OCI-LY1 (cell line): ENCODE measurements at regions not wholly inside any gene's neighbourhood (a gene's known extent, or its start where the extent isn't known, plus 50 kb on each side); places are given as distances from the start of the nearest gene placed in this dataset.

Source experiments
- H2AFZ ChIP-seq: fragments of 200-600 bp; sonication (generic), shearing (Covaris generic); 2 replicates; pipeline ENCODE4 v1.6.0; 2014; ENCODE audit warnings: antibody characterized with exemption, mild to moderate bottlenecking, low read length
- H3F3A ChIP-seq: fragments of 200-600 bp; sonication (generic), shearing (Covaris generic); 2 replicates; pipeline ENCODE4 v1.6.0; 2014; ENCODE audit warnings: mild to moderate bottlenecking, antibody characterized with exemption, low read length, moderate library complexity; ENCODE audit not compliant: insufficient read depth
- H3K27ac ChIP-seq: fragments of 200-600 bp; sonication (generic); 2 replicates; pipeline ENCODE4 v1.5.1; 2014; ENCODE audit warnings: low read length, mixed run types, mild to moderate bottlenecking, low read depth; ENCODE audit not compliant: poor library complexity, severe bottlenecking
- H3K27me3 ChIP-seq: fragments of 200-600 bp; sonication (generic); 2 replicates; pipeline ENCODE4 v1.6.0; 2014; ENCODE audit warnings: antibody characterized with exemption, mild to moderate bottlenecking, low read length, moderate library complexity; ENCODE audit not compliant: insufficient read depth
- H3K36me3 ChIP-seq: fragments of 200-600 bp; sonication (generic); 2 replicates; pipeline ENCODE4 v1.6.1; 2014; ENCODE audit warnings: mild to moderate bottlenecking, antibody characterized with exemption, low read length, moderate library complexity, mixed read lengths; ENCODE audit not compliant: insufficient read depth
- H3K4me1 ChIP-seq: fragments of 200-600 bp; sonication (generic); 2 replicates; pipeline ENCODE4 v1.5.1; 2014; ENCODE audit warnings: mild to moderate bottlenecking, low read length, moderate library complexity; ENCODE audit not compliant: insufficient read depth, severe bottlenecking
- H3K4me2 ChIP-seq: fragments of 200-600 bp; sonication (generic), shearing (Covaris generic); 2 replicates; pipeline ENCODE4 v1.6.1; 2014; ENCODE audit warnings: low read length
- H3K4me3 ChIP-seq: fragments of 200-600 bp; sonication (generic); 2 replicates; pipeline ENCODE4 v1.5.1; 2014; ENCODE audit warnings: low read length, low read depth, mild to moderate bottlenecking, mixed read lengths; ENCODE audit not compliant: poor library complexity, severe bottlenecking
- H3K79me2 ChIP-seq: fragments of 200-600 bp; shearing (Covaris generic); 2 replicates; pipeline ENCODE4 v1.6.1; 2016; ENCODE audit warnings: mixed run types, low read length, mixed read lengths; ENCODE audit not compliant: insufficient read depth
- H3K9ac ChIP-seq: fragments of 200-600 bp; sonication (generic), shearing (Covaris generic); 2 replicates; pipeline ENCODE4 v1.6.1; 2014; ENCODE audit warnings: mild to moderate bottlenecking, low read length, mixed read lengths
- H3K9me2 ChIP-seq: fragments of 200-600 bp; sonication (generic), shearing (Covaris generic); 2 replicates; pipeline ENCODE4 v1.6.1; 2014; ENCODE audit warnings: low read depth, mild to moderate bottlenecking, low read length, mixed read lengths
- H3K9me3 ChIP-seq: fragments of 200-600 bp; shearing (Covaris generic); 2 replicates; pipeline ENCODE4 v1.6.1; 2014; ENCODE audit warnings: low read length, mixed read lengths
- H4K20me1 ChIP-seq: fragments of 200-600 bp; sonication (generic), shearing (Covaris generic); 2 replicates; pipeline ENCODE4 v1.6.0; 2016; ENCODE audit warnings: mild to moderate bottlenecking, low read length; ENCODE audit not compliant: insufficient read depth
- EZH2 ChIP-seq: fragments of 200-600 bp; sonication (generic), shearing (Covaris generic); IDR thresholded peaks from 2 replicates; pipeline ENCODE4 v1.8.0; 2017; ENCODE audit warnings: borderline replicate concordance, mixed run types, mild to moderate bottlenecking, antibody characterized with exemption, low read length, moderate library complexity, mixed read lengths
- TF ChIP-seq, protein P1 (sequence below): fragments of 200-600 bp; sonication (generic), shearing (Covaris generic); IDR thresholded peaks from 2 replicates; pipeline ENCODE4 v1.5.1; 2017; ENCODE audit warnings: mild to moderate bottlenecking, antibody characterized with exemption, low read length, moderate library complexity, mixed read lengths

DNA sequence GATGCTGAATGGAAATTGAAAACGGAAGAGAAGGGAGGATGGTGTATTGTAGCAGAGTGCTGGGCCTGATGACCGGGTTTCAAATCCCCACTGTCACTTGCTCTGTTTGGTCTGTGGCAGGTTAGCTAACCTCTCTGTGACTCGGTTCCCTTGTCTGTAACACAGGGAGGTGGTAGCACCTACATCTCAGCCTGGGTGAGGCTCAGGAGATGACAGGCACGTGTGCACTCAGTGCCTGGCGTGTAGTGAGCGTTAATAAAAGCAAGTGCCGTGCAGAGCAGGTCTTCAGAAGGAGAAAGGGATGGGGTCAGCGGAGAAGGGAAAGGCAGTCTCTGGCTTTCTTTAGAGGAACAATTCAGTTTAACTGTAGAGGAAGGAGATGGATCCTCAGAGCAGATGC is 125.5 kb upstream of the SMIM21 start:
- Histone ChIP-seq H3K4me2 (no peak overlapping the region), H3K9me3 (no peaks in the 10 kb centered on the region), H3F3A (no peaks in the 10 kb centered on the region), H3K4me3 (no peak overlapping the region), H2AFZ (no peak overlapping the region), H4K20me1 (no peaks in the 10 kb centered on the region), H3K4me1 (no peaks in the 10 kb centered on the region), H3K9me2 (no peaks in the 10 kb centered on the region), H3K36me3 (no peaks in the 10 kb centered on the region), H3K27ac (no peak overlapping the region), H3K9ac (no peak overlapping the region), H3K79me2 (no peaks in the 10 kb centered on the region), H3K27me3 (no peaks in the 10 kb centered on the region)
- TF ChIP-seq, protein P1, sequence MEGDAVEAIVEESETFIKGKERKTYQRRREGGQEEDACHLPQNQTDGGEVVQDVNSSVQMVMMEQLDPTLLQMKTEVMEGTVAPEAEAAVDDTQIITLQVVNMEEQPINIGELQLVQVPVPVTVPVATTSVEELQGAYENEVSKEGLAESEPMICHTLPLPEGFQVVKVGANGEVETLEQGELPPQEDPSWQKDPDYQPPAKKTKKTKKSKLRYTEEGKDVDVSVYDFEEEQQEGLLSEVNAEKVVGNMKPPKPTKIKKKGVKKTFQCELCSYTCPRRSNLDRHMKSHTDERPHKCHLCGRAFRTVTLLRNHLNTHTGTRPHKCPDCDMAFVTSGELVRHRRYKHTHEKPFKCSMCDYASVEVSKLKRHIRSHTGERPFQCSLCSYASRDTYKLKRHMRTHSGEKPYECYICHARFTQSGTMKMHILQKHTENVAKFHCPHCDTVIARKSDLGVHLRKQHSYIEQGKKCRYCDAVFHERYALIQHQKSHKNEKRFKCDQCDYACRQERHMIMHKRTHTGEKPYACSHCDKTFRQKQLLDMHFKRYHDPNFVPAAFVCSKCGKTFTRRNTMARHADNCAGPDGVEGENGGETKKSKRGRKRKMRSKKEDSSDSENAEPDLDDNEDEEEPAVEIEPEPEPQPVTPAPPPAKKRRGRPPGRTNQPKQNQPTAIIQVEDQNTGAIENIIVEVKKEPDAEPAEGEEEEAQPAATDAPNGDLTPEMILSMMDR = no peak
- TF ChIP-seq EZH2 = no peak

DNA sequence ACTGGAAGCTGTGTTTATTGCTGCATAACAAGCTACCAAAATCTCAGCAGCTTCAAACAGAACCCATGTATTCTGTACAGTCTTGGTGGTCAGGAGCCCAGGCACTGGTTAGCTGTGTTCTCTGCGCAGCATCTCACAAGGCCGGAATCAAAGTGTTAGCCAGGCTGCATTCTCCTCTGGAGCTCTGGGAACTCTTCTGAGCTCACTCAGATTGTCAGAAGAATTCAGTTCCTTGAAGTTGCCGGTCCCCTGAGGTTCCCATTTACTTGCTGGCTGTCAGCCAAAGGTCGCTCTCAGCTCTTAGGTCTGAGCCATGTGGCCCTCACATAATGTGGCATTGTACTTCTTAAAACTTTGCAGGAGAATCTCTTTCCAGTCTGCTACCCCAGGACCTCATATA is 123.6 kb upstream of the SMIM21 start:
- TF ChIP-seq, protein P1 = no peak
- TF ChIP-seq EZH2 = no peak
- no peak overlapping the region for H3K4me3 ChIP-seq
- H3K27me3 ChIP-seq = no peaks in the 10 kb centered on the region
- no peaks in the 10 kb centered on the region for H3K36me3 ChIP-seq
- no peak overlapping the region for H3K9ac ChIP-seq
- no peak overlapping the region for H3K27ac ChIP-seq
- no peaks in the 10 kb centered on the region for H3K9me2 ChIP-seq
- no peaks in the 10 kb centered on the region for H3K4me1 ChIP-seq
- no peaks in the 10 kb centered on the region for H3F3A ChIP-seq
- no peaks in the 10 kb centered on the region for H4K20me1 ChIP-seq
- no peaks in the 10 kb centered on the region for H3K9me3 ChIP-seq
- H3K79me2 ChIP-seq = no peaks in the 10 kb centered on the region
- H3K4me2 ChIP-seq = no peak overlapping the region
- H2AFZ ChIP-seq = no peak overlapping the region

DNA sequence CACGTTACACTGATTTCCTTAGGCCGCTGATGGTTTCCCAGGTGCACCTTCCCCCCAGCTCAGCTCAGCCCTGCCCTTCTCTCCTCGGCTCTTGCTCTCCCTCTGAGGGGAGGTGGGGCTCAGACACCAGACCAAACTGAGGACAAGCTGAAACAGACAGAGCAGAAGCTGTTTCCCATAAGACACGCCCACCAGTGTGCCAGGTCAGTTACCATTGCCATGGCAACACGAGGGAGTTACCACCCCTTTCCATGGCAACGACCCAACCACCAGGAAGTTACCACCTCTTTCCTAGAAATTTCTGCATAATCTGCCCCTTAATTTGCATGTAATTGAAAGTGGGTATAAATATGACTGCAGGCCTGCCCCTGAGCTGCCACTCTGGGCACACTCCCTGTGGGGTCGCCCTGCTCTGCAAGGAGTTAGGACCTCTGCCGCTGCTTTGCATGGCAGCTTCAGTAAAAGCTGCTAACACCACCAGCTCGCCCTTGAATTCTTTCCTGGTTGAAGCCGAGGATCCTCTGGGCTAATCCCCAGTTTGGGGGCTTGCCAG is 120.9 kb upstream of the SMIM21 start:
- Histone ChIP-seq H2AFZ (no peak overlapping the region), H3K9me3 (no peaks in the 10 kb centered on the region), H3K9ac (no peak overlapping the region), H3K4me1 (no peaks in the 10 kb centered on the region), H3K9me2 (no peaks in the 10 kb centered on the region), H3K27ac (no peak overlapping the region), H3K36me3 (no peaks in the 10 kb centered on the region), H3F3A (no peaks in the 10 kb centered on the region), H3K4me3 (no peak overlapping the region), H3K4me2 (no peak overlapping the region), H3K27me3 (no peaks in the 10 kb centered on the region), H4K20me1 (no peaks in the 10 kb centered on the region), H3K79me2 (no peaks in the 10 kb centered on the region)
- TF ChIP-seq, protein P1 = no peak
- TF ChIP-seq EZH2 = no peak
